GM21447 (cell line): ENCODE measurements at regions not wholly inside any gene's neighbourhood (a gene's known extent, or its start where the extent isn't known, plus 50 kb on each side); places are given as distances from the start of the nearest gene placed in this dataset.
A peak's percentile ranks its signal among the peaks of the same experiment; 100 is the strongest.

ENCODE experiments used
- ATAC-seq: cut with Tn5 transposase; IDR thresholded peaks from one replicate; pipeline ENCODE4 v1.9.1; 2021; ENCODE audit not compliant: unreplicated experiment

DNA sequence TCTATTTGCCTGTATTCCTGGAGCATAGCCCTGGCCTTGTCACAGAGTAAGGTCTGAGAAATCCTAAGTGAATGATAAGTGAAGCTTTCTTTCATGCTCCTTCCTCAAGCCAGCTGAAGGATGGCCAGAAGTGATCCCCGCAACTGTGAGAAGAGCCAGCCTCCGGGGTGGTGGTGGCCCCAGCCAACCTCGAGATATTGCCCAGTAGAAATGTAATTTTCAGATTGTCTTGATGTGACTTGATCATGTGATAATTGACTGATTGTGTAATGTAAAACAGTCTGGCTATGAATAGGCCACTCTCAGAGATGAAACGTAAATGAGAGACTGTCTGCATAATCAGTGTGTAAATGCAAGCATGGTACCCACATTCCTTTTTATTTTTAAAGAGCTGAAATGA lies 242.4 kb upstream of the CAMK1G start:
- ATAC-seq, result no peak

GRCh38 chr1:209341673-209342420 lies 241.7 kb upstream of the CAMK1G start:
- no peak for ATAC-seq

DNA sequence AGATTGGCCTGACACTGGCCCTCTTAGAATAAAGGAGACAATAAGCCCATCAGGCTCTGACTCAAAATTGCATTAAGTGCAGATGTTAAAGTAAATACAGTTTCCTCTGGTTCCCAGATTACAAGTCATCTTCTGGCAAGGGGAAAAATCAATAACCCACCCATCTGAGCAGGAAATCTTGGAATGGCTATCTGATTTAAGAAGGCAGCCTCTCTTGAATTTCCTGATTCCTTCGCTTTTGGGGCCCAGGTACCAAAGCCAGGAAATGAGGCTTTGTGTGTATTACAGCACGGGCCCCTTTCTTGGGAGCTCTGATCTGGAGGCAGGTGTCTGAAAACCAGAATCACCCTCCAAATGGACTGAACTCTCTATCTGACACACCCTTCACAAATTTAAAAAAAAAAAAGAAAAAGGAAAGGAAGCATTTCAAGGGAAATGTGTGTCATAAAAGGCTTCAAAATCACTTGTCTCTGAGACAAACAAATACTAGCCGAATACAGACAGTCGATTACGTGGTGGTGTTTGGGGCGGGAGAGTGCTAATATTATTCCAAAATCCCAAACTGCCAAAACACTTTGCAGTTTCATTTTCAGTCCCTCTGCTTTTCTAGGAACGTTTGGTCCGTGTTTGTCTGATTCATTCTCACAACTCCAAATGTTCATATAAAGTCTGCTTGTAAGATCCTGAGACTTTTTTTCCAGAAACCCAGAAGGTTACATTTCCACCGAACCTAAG lies 240.9 kb upstream of the CAMK1G start:
- no peak for ATAC-seq

GRCh38 chr1:209343511-209343910 lies 240.0 kb upstream of the CAMK1G start:
- no peak for ATAC-seq

GRCh38 chr1:209344156-209344555 lies 239.4 kb upstream of the CAMK1G start:
- ATAC-seq, result no peak

- ATAC-seq, result no peak
These were observed 233.9 kb upstream of the CAMK1G start for GRCh38 chr1:209349363-209350308.

DNA sequence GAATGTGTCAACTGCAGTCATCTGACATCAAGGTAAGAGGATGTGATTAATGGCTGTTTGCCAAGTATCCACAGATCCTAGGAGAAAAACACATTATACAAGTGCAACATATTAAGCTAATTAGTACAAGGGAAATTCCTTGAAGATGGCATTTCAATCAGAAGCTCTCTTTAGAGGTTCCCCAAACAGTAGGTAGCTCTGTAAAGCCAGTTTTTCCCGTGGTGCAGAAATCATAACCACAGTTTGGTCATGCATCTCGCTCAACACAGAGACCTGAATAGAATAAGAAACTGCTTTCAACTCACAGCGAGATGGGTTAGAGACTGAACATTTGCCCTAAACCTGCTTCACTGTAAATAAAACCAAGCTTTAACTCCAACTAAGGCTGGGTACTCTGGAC lies 230.5 kb upstream of the CAMK1G start:
- no peak for ATAC-seq

GRCh38 chr1:209354111-209354839 lies 229.2 kb upstream of the CAMK1G start:
- ATAC-seq, result peak; percentile 86

DNA sequence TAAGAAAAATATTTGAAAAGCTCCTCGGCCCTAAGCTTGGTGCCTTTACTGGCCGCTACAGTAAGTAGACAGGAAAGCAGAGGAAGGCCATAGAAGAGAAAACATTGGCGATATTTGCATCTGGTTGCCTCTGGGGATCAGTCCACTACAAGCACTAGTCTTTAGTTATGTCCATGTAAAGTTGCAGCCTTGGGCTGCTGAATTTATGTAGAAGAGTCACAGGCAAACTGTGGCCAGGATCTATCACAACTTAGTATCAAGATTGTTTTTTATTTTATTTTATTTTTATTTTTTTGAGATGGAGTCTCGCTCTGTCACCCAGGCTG lies 228.7 kb upstream of the CAMK1G start:
- ATAC-seq, result no peak

DNA sequence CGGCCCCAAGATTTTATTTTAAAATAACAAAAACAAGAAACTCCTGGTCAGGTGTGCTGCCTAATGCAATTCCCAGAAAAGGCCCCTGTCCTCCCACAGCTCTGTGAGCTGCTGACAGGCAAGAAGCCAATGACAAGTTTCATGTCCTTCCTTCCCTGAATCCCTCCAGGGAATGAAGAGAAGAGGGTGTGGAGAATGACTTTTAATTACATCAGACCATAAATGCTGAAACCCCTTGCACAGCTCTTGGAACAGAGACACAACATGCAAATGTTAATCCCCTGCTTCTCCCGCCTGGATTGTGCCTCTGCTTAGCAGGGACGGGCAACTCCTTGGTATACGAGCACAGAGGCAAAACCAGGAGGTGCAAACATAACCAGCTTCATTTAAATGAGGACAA lies 228.1 kb upstream of the CAMK1G start:
- ATAC-seq, result no peak

DNA sequence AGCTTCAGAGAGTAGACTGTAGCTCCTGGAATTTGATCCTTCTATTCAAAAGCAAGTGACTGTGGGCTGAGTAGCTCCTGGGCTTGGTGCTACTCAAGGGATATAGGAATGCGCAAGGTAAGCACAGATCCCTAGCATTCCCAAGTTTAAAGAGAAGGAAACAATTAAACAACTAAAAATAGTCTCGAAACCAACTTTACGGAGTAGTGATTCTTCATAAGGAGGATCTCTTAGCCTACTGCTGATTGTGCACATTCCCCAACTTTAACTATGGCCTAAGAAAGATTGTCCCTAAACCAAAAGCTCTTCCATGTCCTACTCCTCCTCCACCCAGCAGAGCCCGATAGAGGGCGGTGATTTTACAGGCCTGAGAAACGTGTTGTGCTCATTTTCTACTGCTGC lies 226.5 kb upstream of the CAMK1G start:
- no peak for ATAC-seq

- no peak for ATAC-seq
These were observed 220.4 kb upstream of the CAMK1G start for GRCh38 chr1:209363112-209363511.

DNA sequence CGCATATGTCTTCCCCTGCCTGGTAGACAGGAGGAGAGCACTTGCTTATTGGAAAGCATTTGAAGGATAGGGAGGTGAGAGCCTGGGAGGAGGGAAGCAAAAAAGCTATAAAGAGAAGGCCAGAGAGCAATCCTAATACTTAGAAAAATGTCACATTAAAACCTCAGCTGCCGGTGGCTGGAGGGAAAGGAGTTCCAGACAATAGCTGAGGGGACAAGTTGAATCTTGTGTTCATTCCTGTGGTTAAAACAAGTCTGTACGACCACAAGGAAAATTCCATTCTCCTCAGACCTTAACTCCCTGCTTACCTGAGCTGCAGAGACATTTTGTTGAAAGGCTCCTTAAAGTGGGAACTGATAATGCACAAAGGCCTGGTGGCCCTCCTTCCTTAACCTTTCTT lies 218.8 kb upstream of the CAMK1G start:
- no peak for ATAC-seq

GRCh38 chr1:209367061-209367772 lies 216.3 kb upstream of the CAMK1G start:
- no peak for ATAC-seq

GRCh38 chr1:209368864-209369598 lies 214.5 kb upstream of the CAMK1G start:
- no peak for ATAC-seq

GRCh38 chr1:209370241-209370995 lies 213.1 kb upstream of the CAMK1G start:
- ATAC-seq, result no peak

- ATAC-seq, result no peak
These were observed 208.4 kb upstream of the CAMK1G start for GRCh38 chr1:209375097-209375496.

- no peak for ATAC-seq
These were observed 207.7 kb upstream of the CAMK1G start for GRCh38 chr1:209375671-209376365.
